Umbilical cord (tissue), 1 donor: ENCODE measurements at regions not wholly inside any gene's neighbourhood (a gene's known extent, or its start where the extent isn't known, plus 50 kb on each side); places are given as distances from the start of the nearest gene placed in this dataset.
A peak's percentile ranks its signal among the peaks of the same experiment; 100 is the strongest.

Source experiments
- DNase-seq: peaks from one replicate; pipeline ENCODE4 v3.0.0-alpha.2; 2015; ENCODE audit warnings: low spot score

DNA sequence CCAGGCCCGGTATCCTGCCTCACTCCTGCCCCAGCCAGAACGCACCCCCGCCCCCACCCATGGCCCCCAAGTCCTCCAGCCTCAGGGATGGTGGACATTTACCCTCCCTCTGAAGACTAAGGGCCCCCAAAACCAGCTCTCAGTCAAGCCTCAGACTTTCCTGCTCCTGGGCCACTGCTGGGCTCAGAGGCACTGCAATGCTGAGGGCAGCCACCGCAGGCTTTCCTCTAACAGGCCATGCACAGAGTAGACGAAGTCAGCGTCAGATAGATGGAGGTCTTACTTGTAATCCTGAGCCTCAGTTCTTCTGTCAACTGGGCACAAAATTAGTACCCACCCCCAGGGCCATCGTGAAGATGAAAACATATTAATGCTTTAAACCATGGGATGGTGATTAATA lies 92.6 kb downstream of the TTC32 start:
- DNase-seq: no peak

DNA sequence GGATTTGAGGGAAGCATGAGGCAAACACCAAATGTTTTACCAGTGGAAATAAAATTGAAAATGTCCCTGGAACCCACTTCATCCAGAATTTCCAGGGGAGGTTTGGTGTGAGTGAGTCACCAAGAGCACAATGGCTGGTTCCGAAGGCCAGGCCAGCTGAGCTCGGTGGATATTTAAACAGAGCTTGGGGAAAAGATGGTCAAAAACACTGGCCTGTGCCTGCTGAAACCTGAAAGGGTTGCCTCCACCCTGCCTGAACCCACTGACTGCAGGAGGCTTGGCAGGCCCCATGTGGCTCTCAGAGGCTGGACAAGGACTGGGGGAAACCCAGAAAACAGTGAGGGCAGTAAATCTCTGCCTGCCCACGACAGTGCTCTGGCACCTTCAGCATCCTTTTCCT lies 93.9 kb downstream of the TTC32 start:
- DNase-seq: no peak

DNA sequence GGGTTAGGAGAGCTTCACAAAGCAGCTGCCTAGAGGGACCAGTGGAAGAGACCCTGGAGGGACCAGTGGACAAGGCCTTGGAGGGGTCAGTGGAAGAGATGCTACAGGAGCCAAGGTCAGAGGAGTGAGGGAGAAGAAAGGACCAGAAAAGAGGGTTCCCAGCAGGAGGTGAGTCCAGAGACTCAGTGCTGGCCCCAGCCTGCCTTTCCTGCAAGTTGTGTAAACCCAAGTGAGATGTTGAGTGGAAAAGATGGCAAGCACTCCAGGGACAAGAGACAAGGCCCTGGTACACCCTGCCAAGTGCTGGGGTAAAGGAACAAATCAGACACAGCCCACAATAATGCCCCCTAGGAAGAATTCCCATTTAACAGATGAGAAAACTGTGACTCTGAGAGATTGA lies 94.4 kb downstream of the TTC32 start:
- DNase-seq: no peak

DNA sequence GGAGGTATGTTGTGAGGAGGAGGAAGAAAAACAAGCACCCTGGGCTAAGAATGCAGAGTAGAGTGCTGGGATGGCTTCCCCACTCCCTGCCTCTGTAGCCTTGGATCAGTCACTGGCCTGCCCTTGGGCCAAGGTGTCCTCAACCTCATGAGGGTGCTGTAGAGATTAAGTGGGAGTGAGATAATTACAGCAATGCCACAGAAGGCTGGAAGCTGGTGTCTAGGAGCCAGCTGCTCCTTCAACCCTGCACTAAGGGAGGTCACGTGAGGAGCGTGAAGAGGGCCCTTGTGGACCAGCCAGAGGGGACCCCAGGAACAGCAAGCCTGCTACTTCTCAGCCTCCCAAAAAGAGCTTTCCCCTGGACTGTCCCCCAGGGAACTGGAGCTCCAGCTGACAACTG lies 95.2 kb downstream of the TTC32 start:
- DNase-seq: no peak

DNA sequence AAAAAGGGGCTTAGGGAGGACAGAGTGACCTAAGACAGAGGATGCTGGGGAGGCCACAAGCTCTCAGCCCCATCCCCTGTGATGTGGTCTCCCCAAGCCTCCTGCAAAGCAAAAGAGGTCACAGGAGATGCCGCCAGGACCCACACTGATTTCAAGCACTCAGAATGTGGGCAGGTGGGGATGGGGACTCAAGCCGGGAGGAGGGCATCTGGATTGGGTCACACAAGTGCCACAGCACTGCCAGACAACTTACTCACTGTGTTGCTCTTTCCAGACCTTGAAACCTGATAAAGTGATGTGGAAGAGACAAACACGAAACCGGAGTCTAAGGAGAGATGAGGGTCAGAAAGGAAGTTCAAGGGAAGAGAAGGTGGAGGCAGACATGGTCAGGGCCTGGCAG lies 95.7 kb downstream of the TTC32 start:
- DNase-seq: no peak

DNA sequence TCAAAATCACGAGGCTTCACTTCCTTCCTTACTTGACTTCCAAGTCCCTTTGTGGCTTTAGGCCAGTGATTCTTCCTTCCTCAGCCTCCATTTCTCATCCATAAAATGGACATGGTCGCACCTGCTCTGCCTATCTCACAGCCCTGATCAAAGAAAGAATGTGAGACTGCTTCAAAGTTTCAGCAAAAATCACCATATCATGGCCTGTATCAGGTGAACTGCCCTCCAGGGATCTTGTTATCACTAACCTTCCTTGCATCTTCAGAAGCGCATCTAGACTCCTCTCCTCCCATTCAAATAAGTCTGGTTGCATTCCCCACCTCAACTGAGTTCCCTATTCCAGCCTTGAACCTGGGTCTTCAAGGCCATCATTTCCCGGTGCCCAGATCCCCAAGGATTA lies 96.5 kb downstream of the TTC32 start:
- no peak for DNase-seq

DNA sequence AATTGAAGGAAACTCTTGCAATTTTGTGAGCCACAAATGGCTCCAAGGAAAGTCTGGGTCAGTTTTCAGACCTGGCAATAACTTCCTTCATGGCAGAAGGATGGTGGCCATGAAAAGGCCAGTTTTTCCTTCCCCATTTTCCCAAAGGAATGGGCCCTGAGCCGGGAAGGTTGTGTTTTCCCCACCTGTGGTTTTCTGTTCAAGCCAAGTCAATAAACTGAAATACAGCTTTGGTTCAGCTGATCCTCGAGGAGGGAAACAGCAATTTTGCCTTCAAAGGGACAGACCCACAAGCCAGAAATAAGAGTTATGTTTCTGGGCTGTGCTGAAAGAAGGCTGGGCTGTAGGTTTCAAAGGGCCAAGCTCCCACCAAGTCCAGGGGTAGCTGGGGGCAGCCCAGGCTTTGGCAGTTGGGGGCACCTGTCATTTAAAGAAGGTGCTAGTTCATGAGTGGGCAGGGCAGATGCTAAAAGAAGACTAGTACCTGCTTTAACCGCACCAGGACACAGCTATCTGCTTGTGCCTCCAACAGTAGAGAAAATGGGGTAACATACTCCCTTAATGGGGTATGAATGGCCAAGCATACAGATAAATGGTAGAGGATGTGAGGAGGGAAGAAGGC lies 97.0 kb downstream of the TTC32 start:
- no peak for DNase-seq

DNA sequence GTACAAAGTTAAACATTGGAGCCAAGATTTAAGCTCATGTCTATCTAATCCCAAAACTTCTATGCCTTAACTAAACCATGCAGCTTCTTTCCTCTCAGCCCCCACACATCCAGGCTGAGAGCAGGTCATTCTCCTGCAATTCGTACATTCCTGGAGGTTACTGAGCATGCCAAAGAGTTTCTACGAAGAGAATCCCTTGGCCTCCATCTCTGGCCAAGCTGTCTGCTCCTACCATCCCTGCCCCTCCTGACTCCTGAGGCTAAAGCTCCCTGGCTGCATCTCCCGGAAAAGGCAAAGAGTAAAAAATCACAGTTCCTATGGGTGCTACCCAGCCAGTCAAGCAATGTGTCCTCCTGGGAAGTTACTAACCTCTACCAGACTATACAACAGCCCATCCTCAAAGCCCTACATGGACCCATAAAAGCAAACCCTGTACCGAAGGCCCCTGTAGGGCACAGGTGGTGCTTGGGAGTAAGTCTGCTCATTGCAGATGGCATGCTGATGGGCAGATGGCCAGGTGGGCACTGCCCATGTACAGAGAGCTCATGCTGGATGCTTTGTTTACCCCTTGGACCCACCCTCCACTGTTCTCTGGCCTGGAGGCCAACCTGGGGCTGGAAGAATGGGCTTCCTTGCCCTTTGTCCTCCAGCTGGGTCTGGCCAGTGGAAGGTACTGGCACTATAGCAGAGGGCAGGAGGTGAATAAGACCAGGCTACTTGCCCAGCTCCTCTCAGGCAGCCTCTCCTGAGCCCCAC lies 99.5 kb downstream of the TTC32 start:
- peak; percentile 36 for DNase-seq

DNA sequence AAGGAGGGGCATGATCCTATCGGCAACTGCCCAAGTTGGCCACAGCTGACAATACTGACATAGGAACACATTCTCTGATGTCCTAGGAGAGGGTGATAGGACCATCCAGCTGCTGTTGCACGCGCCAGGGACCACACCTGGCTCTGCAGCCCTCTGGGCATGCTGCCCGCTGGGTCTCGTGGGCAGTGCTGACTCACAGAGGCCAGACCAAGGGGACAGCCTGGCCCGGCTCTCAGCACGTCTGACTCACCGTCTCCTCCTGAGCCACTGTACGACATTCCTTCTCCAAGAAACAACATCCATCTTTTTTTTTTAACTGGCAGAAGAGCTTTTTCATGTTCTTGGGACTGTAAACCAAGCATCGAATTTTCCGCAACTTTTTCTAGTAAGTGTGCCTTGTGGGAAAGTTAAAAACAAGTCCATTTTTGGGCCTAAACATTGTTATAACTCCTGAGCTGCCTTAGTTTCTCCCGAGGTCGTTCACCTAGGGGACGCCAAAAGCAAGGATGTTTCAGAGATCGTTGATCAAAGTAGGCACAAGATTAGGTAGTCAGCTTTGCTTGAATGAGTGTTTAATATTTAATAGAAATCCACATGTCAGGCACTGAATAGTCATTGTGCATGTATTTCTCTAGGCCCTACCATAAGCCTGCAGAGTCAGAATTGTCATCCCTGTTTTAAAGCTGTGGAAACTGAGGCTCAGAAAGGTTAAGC lies 100.3 kb downstream of the TTC32 start:
- peak; percentile 88 for DNase-seq

DNA sequence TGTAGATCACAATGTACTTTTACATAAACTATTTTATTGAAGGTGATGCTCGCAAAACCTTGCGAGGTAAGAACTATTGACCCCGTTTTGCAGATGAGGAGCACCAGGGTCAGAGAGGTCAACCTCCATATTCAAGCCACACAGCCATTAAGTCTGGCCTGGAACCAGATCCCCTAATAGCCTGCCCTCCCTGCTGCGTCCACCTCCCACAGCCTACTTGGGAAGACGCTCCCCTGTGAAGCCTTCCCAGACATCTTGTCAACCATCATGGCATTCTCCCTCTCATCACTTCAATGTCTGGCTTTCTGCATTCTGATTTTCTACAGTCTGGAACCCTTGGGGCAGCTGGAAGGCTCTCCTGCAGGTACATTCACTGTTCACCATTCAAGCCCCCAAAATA lies 101.0 kb downstream of the TTC32 start:
- no peak for DNase-seq

DNA sequence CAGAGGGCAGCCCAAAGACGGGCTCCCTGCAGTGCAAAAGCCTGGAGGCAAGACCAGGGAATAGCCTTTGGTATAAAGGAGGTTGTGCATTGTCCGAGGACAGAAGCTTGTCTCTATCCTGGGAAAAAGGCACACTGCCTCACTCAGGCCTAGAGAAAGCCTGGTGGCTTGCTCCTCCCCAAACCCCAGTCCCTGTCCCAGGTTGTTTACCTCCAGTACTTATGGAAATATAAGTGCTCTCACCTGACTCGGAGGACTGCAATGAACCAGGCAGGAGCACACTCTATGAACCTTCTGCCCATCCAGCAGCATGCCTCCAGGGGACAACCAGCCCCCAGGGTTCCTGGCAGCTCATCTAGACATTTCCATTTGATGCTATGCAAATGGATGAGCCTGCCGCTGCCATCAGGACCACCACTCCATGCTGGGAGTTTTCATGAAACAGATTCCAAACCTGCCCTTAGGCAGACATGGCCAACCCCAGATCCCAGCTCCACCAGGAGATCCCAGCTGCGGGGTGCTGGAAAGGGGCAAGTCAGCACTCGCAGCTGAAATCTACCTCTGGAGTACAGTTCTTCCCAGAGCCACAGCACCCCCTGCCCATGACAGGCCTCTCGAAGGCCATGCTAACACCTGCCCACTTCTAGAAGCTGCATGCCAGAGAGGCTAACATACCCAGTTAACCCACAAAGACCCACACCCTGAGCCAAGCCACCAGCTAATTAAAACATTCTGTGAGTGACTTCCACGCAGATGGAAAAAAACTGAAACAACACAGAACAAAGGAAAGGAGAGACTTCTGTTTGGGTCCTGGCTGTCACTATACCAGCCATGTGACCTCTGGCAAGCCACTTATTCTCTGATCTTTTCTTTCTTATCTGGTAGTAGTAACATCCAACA lies 101.7 kb downstream of the TTC32 start:
- DNase-seq: no peak

DNA sequence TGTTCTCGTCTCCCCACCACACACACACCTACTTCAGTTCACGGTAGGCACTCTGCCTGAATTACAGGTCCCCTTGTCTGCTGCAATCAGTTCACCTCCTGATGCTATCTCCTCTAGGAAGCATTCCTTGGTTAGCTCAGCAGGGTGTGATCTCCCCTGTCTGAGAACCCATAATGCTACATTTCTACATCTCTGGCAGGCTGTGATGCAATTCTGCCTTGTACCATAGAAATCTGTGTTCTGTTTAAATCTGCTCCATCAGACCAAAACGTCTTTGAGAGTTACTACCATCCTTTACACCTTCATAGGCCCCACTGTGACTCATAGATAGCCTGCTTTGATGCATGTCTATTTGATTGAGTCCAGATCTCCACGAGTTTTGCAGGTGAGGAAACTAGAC lies 103.9 kb downstream of the TTC32 start:
- peak; percentile 54 for DNase-seq

DNA sequence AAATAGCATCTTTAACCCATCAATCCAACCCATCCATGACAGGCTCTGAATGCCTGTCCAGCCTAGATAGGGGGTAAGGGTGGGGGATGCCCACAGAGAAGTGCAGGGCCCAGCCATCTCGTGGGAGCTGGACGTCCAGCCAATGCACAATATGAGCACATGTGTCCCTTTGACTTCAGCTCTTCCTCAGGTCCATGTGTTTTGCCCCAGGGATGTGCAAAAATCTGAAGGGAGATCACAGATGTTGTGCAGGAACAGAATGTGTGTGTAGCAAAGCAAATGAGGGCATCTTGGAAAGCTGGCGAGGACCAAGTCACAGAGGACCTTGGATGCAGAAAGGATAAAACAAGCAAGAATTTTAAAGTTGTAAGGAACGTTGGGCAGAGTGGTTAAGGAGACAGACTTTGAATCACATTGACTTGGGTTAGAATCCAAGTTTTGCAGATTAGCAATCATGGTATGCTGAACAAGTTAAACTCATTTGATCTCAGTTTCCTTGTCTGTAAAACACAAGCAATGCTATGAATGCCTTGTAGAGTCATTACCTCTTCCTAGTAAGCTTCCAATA lies 104.5 kb downstream of the TTC32 start:
- no peak for DNase-seq

DNA sequence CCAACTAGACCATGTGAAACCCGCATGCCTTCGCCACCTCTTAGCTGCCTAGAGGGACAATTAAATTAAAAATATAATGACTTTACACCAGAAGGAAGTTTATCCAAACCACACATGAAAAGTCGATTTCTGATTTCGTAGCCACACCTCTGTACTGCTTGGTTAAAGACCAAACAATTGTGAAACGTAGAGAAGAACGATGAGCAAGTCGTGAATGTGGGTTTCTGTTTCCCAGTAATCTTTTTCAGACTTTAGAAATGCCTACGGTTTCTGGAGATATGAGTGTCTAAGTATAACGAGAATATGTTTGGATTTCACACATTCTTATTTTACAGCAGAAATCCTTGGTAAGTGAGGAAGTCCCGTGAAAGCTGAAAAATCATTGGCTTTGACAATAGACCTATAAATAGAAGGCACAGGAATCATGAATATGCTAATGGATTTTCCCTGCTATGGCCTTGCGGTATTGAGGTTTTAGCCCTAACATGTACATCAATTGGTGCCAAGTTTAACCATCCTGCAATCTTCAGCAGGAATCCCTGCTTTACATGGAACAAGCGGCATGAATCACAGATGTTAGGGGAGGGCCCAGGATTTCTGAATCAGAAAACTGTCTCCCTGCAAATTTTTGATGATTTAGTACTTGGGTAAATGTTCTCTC lies 105.6 kb downstream of the TTC32 start:
- DNase-seq: peak; percentile 62

DNA sequence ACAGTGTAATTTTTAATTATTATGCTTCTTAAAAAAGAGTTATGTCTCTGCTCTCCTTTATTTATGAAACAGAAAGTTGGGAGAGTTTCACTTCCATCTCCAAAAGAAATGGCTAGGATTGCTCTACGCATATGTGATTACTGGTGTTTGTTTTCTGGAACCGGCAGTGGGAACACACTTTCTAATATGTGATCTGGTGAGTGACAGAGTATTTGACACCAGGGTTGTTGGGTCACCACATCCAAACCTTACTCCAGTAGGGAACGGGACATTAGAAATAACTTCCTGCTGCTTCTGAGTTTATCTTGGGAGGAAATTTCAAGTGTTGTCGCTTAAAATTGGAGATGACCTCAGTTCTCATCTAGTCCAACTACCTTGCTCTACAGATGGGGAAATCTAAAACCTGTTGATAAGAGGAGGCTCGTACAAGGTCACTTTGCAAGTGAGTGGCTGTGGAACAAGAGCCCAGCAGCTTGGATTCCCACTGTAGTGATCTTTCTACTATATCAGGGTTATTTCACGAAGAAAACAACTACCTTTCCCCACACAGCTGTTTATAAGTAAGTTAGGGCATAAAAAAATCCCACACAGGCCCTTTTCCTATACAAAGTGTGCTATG lies 108.5 kb downstream of the TTC32 start:
- DNase-seq: no peak

DNA sequence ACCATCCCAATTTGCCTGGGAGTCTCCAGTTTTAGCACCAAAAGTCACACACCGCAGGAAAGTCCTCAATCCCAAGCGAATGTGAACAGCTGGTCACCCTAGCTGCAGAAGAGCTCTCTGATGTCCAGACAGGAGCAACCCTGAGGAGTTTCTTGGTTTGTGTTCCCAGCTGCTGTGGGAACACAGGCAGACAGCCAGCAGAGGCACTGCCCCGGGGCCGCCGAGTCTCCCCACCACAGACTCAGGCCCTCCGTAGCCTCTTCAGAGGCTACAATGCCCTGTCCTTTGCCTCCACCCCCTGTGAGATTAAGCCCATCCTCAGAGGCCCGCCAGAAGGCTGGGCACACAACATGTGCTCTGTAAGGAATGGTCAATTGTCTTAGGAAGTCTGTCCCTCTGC lies 111.5 kb downstream of the TTC32 start:
- no peak for DNase-seq

DNA sequence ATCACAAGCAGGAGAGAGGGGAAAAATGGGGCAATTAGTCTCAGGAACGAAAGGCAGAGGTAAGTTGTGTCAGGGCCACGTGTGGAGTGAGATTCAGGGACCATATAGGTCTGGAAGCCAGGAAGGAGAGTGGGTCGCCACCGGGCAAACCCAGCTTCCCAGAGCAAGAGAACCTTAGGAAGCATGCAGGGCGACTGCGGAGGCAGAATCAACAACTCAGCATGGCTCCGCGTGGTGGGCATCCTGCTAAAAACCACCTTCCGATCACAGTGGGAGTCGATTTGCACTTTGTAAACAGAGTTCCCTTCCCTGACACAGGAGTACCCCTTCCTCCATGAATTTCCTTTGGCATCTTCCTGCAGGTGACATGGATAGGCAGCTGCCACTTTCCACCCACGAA lies 114.6 kb downstream of the TTC32 start:
- no peak for DNase-seq

DNA sequence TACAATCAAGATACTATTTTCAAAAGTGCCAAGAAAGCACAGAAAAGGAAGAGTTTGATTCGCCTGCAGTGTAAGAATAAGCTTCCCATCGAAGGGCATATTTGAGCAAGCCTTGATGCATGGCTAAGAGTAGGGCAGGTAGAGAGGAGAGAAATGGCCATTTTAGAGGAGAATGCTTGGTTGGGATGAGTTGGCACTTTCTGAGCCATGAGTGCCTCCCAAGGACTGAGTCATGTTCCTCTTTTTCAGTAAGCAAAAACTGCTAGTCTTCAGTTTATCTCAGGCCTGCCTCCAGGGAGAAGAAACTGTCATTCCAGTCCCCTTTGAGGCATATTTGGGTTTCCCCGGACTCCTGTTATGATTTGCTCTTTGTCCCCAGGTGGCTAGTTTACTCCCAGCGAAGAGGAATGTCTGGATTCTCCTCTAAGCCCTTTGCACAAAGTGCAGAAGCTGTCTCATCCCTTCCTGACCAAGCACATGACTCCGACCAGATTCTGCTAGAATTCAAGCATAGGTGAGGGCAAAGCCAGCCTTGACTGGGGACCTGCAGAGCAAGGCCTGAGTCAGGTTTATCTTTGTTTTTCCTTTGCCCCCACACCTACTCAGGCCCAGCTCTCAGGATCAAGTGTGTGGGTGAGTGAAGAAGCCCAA lies 115.2 kb downstream of the TTC32 start:
- DNase-seq: no peak

DNA sequence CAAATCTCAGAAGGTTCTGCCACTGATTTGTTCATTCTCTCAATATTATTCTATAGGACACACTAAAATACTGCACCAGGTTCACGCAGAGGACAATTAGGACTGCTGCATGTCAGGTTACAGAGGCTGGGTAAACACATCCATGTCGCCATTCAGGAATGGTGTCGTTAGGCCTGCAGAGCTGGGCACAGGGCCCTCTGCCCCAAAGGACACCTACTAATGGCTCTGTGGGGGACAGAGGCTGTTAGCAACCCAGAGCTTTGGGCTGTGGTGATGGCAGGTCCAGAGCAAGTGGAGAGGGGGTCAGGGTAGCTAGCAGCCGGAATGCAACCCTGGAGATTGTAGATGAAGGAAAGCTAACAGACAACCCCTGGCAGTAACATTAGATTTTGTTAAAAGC lies 115.9 kb downstream of the TTC32 start:
- DNase-seq: no peak

DNA sequence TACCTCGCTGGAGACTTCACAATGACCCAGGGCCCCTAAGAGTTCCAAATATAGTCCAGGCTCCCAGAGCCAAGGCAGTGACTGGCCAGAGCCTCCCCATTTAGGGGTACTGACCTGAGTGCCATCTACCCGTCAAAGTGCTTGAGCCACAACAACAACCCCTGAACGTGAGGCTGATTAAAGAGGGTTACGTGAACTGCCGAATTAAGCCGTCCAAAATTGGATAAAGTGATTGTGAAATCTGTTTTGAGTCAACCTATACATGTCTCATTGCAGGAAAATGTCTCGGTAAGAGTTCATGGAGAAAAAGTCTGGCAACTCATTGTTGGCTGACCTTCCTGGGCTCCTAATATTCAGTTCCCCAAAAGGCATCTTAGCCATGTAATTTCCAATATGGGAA lies 116.3 kb downstream of the TTC32 start:
- no peak for DNase-seq
